IMR-90 (cell line): ENCODE measurements at regions not wholly inside any gene's neighbourhood (a gene's known extent, or its start where the extent isn't known, plus 50 kb on each side); places are given as distances from the start of the nearest gene placed in this dataset.

Experiments used
- ATAC-seq: fragments of 200-7000 bp; cut with Tn5 transposase; 2 replicates; pipeline ENCODE4 v1.9.1; 2020; ENCODE audit warnings: low read depth, mild to moderate bottlenecking, moderate library complexity
- BruUV-seq: library from RNA; stranded (reverse); fragments of 400-500 nt; replicated peaks from 2 replicates; lab custom pipeline; 2021; lab: Mats Ljungman, UMichigan
- CTCF ChIA-PET: fragments of 300-600 bp; formaldehyde crosslinking; extraction: SDS; loops from one replicate; lab custom pipeline; 2021; ENCODE audit warnings: antibody characterized with exemption; lab: Yijun Ruan, JAX
- POLR2A ChIA-PET: fragments of 300-600 bp; sonication (Branson Sonifier 250); formaldehyde crosslinking; loops from one replicate; lab custom pipeline; 2022; ENCODE audit warnings: antibody characterized with exemption; ENCODE audit not compliant: unreplicated experiment; lab: Charles Lee
- DNase-seq: peaks from one replicate; pipeline ENCODE4 v3.0.0; 2013
- H2AFZ ChIP-seq: replicated peaks from 2 replicates; pipeline ENCODE3; 2013; ENCODE audit warnings: low read length, mild to moderate bottlenecking; ENCODE audit not compliant: poor library complexity
- H2AK5ac ChIP-seq: 2 replicates; pipeline ENCODE4 v1.6.1; 2013; ENCODE audit warnings: low read depth, low read length, inconsistent platforms
- H2AK9ac ChIP-seq: replicated peaks from 2 replicates; pipeline ENCODE3; 2013; ENCODE audit warnings: mild to moderate bottlenecking, low read depth, low read length, moderate library complexity; ENCODE audit not compliant: poor library complexity
- H2BK120ac ChIP-seq: 2 replicates; pipeline ENCODE4 v1.6.1; 2013; ENCODE audit warnings: low read depth, low read length, inconsistent platforms
- H2BK15ac ChIP-seq: 3 replicates; pipeline ENCODE4 v1.6.1; 2013; ENCODE audit warnings: low read depth, low read length, inconsistent platforms
- H2BK20ac ChIP-seq: 2 replicates; pipeline ENCODE4 v1.6.1; 2013; ENCODE audit warnings: low read depth, mild to moderate bottlenecking, inconsistent platforms, low read length, moderate library complexity
- H2BK5ac ChIP-seq: 2 replicates; pipeline ENCODE4 v1.6.1; 2013; ENCODE audit warnings: mild to moderate bottlenecking, low read depth, low read length, inconsistent platforms; ENCODE audit not compliant: poor library complexity, severe bottlenecking
- H3K14ac ChIP-seq: replicated peaks from 2 replicates; pipeline ENCODE4 v1.6.1; 2013; ENCODE audit warnings: low read depth, low read length, inconsistent platforms
- H3K18ac ChIP-seq: 2 replicates; pipeline ENCODE4 v1.6.1; 2013; ENCODE audit warnings: low read depth, low read length, control low read depth
- H3K23ac ChIP-seq: 2 replicates; pipeline ENCODE4 v1.6.1; 2013; ENCODE audit warnings: low read depth, low read length, inconsistent platforms
- H3K27ac ChIP-seq: 2 replicates; pipeline ENCODE4 v1.5.1; 2013; ENCODE audit warnings: mild to moderate bottlenecking, control low read depth, low read length; ENCODE audit not compliant: insufficient read depth
- H3K27me3 ChIP-seq: 2 replicates; pipeline ENCODE4 v1.6.1; 2013; ENCODE audit warnings: low read length; ENCODE audit not compliant: control insufficient read depth, insufficient read depth
- H3K36me3 ChIP-seq: 2 replicates; pipeline ENCODE4 v1.6.1; 2013; ENCODE audit warnings: low read length, mixed read lengths; ENCODE audit not compliant: control insufficient read depth, insufficient read depth
- H3K4ac ChIP-seq: 2 replicates; pipeline ENCODE4 v1.6.1; 2013; ENCODE audit warnings: low read depth, low read length, inconsistent platforms
- H3K4me1 ChIP-seq: 2 replicates; pipeline ENCODE4 v1.6.1; 2013; ENCODE audit warnings: low read length, mixed read lengths; ENCODE audit not compliant: control insufficient read depth, insufficient read depth
- H3K4me2 ChIP-seq: 2 replicates; pipeline ENCODE4 v1.6.1; 2013; ENCODE audit warnings: low read depth, mild to moderate bottlenecking, control low read depth, low read length, moderate library complexity
- H3K4me3 ChIP-seq: 2 replicates; pipeline ENCODE4 v1.5.1; 2013; ENCODE audit warnings: low read depth, mild to moderate bottlenecking, control low read depth, low read length, moderate library complexity; ENCODE audit not compliant: insufficient read depth
- H3K56ac ChIP-seq: 2 replicates; pipeline ENCODE4 v1.6.1; 2013; ENCODE audit warnings: low read length, inconsistent platforms; ENCODE audit not compliant: insufficient read depth; ENCODE audit errors: extremely low read depth
- H3K79me1 ChIP-seq, 2 experiments: 2 replicates each; pipeline ENCODE4 v1.6.1; 2013; ENCODE audit warnings: low read length in 2 of 2, inconsistent platforms in 1 of 2, low read depth in 1 of 2
- H3K9ac ChIP-seq: 2 replicates; pipeline ENCODE4 v1.6.1; 2013; ENCODE audit warnings: low read depth, low read length, control low read depth
- H3K9me1 ChIP-seq: 2 replicates; pipeline ENCODE4 v1.6.1; 2013; ENCODE audit warnings: low read length, inconsistent platforms; ENCODE audit not compliant: insufficient read depth
- H3K9me3 ChIP-seq: 2 replicates; pipeline ENCODE4 v1.6.1; 2013; ENCODE audit warnings: low read length; ENCODE audit not compliant: control insufficient read depth, insufficient read depth
- H4K20me1 ChIP-seq: 2 replicates; pipeline ENCODE4 v1.6.1; 2013; ENCODE audit warnings: low read length, inconsistent platforms; ENCODE audit not compliant: insufficient read depth
- H4K5ac ChIP-seq: 2 replicates; pipeline ENCODE4 v1.6.1; 2013; ENCODE audit warnings: mild to moderate bottlenecking, low read depth, low read length, control low read depth
- H4K8ac ChIP-seq, 2 experiments: 2 replicates each; pipeline ENCODE4 v1.6.1; 2013; ENCODE audit warnings: low read depth in 2 of 2, low read length in 2 of 2, control low read depth in 1 of 2, inconsistent platforms in 1 of 2
- H4K91ac ChIP-seq: 2 replicates; pipeline ENCODE4 v1.6.1; 2013; ENCODE audit warnings: low read depth, low read length, inconsistent platforms; ENCODE audit not compliant: insufficient read depth
- BHLHE40 ChIP-seq: fragments of 150-350 bp; IDR thresholded peaks from 2 replicates; pipeline ENCODE4 v1.6.1; 2016; ENCODE audit warnings: mild to moderate bottlenecking, low read depth, low read length
- CEBPB ChIP-seq: IDR thresholded peaks from 2 replicates; pipeline ENCODE4 v1.6.1; 2012; ENCODE audit warnings: low read depth, low read length, improper control_type of control experiment
- FOS ChIP-seq: fragments of 150-350 bp; IDR thresholded peaks from 2 replicates; pipeline ENCODE4 v1.6.1; 2016; ENCODE audit warnings: low read depth, low read length
- MAZ ChIP-seq: IDR thresholded peaks from 2 replicates; pipeline ENCODE4 v1.6.1; 2012; ENCODE audit warnings: low read depth, mild to moderate bottlenecking, low read length, improper control_type of control experiment, moderate library complexity, borderline replicate concordance
- MXI1 ChIP-seq: IDR thresholded peaks from 2 replicates; pipeline ENCODE4 v1.6.1; 2012; ENCODE audit warnings: low read depth, mild to moderate bottlenecking, low read length, moderate library complexity, borderline replicate concordance
- NFE2L2 ChIP-seq: fragments of 150-350 bp; IDR thresholded peaks from 2 replicates; pipeline ENCODE4 v1.6.1; 2016; ENCODE audit warnings: low read depth, mild to moderate bottlenecking, low read length
- POLR2A ChIP-seq: IDR thresholded peaks from 2 replicates; pipeline ENCODE4 v1.6.1; 2012; ENCODE audit warnings: mild to moderate bottlenecking, low read depth, low read length
- RAD21 ChIP-seq: IDR thresholded peaks from 2 replicates; pipeline ENCODE4 v1.6.1; 2012; ENCODE audit warnings: low read length, improper control_type of control experiment
- RFX5 ChIP-seq: IDR thresholded peaks from 2 replicates; pipeline ENCODE4 v1.8.0; 2012; ENCODE audit warnings: low read depth, mild to moderate bottlenecking, low read length, moderate library complexity
- SMC3 ChIP-seq: fragments of 150-350 bp; IDR thresholded peaks from 2 replicates; pipeline ENCODE4 v1.6.1; 2016; ENCODE audit warnings: low read depth, mild to moderate bottlenecking, antibody characterized with exemption, low read length, moderate library complexity
- WGBS, 2 experiments: methylation state at CpG; one replicate each; pipeline versions ENCODE4 v1.1.5 to v1.1.7; 2013; ENCODE audit warnings: missing lambda C conversion rate in 2 of 2; ENCODE audit not compliant: insufficient read length in 1 of 2; ENCODE audit errors: extremely low coverage in 2 of 2; 5-methylcytosine and 5-hydroxymethylcytosine counted together
- dilution Hi-C: fragments of 300-500 bp; cut with HindIII; formaldehyde crosslinking; loops from one replicate; pipeline ENCODE4 v1.14.3; 2018; ENCODE audit warnings: low sequenced_read_pairs; ENCODE audit not compliant: unreplicated experiment
- in situ Hi-C: fragments of 300-500 bp; cut with MboI; formaldehyde crosslinking; loops from 3 replicates; pipeline ENCODE4 v1.14.3; 2019; ENCODE audit warnings: low sequenced_read_pairs, inconsistent platforms, mixed read lengths
- intact Hi-C: fragments of 100-400 bp; cut with micrococcal nuclease; formaldehyde crosslinking; loops from 2 replicates; pipeline ENCODE4 v1.10.0; 2022
- TF ChIP-seq, protein P1 (sequence below): fragments of 150-350 bp; IDR thresholded peaks from 2 replicates; pipeline ENCODE4 v1.6.1; 2016; ENCODE audit warnings: low read depth, mild to moderate bottlenecking, low read length, moderate library complexity, borderline replicate concordance
- TF ChIP-seq, protein P2 (sequence below): conservative IDR thresholded peaks from 2 replicates; pipeline ENCODE4 v1.5.1; 2012; ENCODE audit warnings: mild to moderate bottlenecking, low read depth, low read length, improper control_type of control experiment

DNA sequence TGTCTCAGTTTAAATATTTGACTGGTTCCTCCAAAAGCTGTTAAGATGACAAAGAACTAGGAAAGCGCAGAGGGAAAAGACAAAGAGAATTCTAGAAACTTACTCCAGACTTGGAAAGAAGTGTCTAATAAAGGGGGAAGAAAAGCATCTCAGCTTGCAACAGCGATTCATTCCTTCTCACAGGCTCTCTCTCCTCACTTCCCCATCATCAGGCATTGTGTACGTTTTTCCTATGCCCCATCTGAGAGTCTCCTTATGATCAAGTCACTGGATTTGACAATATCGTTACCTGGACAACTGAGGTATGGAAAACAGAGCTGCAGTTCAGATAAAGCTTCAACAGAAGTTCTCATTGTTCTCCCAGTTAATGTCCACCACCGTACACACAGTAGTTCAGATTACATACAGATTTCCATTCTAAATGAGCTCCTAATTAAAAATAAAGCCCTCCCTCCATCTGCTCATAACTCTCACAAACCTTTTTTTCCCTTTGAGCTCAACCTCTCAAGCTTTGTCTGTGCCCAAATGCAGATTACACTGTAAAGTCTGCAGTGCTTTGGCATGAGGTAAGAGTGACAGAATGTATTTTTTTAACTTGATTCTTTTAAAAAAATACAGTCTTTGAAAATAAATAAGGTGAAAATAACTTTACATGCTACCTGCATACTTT is 254.4 kb upstream of the THBS1 start:
- in situ Hi-C loops (no loop called here), intact Hi-C loops (no loop called here), dilution Hi-C loops (no loop called here)
- Histone ChIP-seq H3K18ac (no peak overlapping the region; the same call in none of the 2 replicates), H3K79me1 (no peaks in the 10 kb centered on the region), H2AK5ac (peak overlapping the region; percentile 54; the same call in 1 of the 2 replicates), H3K4me1 (no peaks in the 10 kb centered on the region), H2BK5ac (no peak overlapping the region), H4K91ac (0 out of 2 replicates have a peak overlapping the region, but pooled peaks have one; percentile 4), H2BK120ac (peak overlapping the region; percentile 20; the same call in 1 of the 2 replicates), H3K4ac (no peak overlapping the region), H3K14ac (peak overlapping the region; percentile 60), H2AFZ (no peak overlapping the region), H2AK9ac (no peak overlapping the region), H4K20me1 (no peaks in the 10 kb centered on the region), H4K8ac (no peak overlapping the region), H3K36me3 (no peaks in the 10 kb centered on the region), H3K9me1 (no peaks in the 10 kb centered on the region), H2BK20ac (peak overlapping the region; percentile 63; the same call in 1 of the 2 replicates), H3K4me2 (no peak overlapping the region), H3K27me3 (no peaks in the 10 kb centered on the region), H3K9me3 (no peaks in the 10 kb centered on the region), H3K27ac (no peak overlapping the region), H3K9ac (no peak overlapping the region), H3K4me3 (no peak overlapping the region), H3K56ac (no peak overlapping the region), H2BK15ac (peak overlapping the region; percentile 15; the same call in 1 of the 3 replicates), H3K23ac (no peak overlapping the region), H4K5ac (0 out of 2 replicates have a peak overlapping the region, but pooled peaks have one; percentile 48)
- ChIA-PET POLR2A (interaction anchor here (0.5 kb wide), 1 partner anchor 177 kb away, joined by 3 read pairs; no protein-coding TSS in a partner anchor), CTCF (no interaction called here)
- 100% methylated on average over 2 of the region's 5 CpGs; no CpG with 5 or more reads in 1 of the 2 experiments for WGBS, 2 experiments
- TF ChIP-seq BHLHE40 (no peak), POLR2A (no peak), NFE2L2 (no peak), CEBPB (no peak), FOS (no peak), MXI1 (no peak), RAD21 (no peak), SMC3 (no peak), MAZ (no peak), RFX5 (no peak)
- TF ChIP-seq, protein P1, sequence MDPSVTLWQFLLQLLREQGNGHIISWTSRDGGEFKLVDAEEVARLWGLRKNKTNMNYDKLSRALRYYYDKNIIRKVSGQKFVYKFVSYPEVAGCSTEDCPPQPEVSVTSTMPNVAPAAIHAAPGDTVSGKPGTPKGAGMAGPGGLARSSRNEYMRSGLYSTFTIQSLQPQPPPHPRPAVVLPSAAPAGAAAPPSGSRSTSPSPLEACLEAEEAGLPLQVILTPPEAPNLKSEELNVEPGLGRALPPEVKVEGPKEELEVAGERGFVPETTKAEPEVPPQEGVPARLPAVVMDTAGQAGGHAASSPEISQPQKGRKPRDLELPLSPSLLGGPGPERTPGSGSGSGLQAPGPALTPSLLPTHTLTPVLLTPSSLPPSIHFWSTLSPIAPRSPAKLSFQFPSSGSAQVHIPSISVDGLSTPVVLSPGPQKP, result no peak
- TF ChIP-seq, protein P2, sequence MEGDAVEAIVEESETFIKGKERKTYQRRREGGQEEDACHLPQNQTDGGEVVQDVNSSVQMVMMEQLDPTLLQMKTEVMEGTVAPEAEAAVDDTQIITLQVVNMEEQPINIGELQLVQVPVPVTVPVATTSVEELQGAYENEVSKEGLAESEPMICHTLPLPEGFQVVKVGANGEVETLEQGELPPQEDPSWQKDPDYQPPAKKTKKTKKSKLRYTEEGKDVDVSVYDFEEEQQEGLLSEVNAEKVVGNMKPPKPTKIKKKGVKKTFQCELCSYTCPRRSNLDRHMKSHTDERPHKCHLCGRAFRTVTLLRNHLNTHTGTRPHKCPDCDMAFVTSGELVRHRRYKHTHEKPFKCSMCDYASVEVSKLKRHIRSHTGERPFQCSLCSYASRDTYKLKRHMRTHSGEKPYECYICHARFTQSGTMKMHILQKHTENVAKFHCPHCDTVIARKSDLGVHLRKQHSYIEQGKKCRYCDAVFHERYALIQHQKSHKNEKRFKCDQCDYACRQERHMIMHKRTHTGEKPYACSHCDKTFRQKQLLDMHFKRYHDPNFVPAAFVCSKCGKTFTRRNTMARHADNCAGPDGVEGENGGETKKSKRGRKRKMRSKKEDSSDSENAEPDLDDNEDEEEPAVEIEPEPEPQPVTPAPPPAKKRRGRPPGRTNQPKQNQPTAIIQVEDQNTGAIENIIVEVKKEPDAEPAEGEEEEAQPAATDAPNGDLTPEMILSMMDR, result no peak
- no TSS peak for BruUV-seq
- ATAC-seq (no peak), DNase-seq (no peak)
